IPS-18a (cell line): ENCODE measurements at regions not wholly inside any gene's neighbourhood (a gene's known extent, or its start where the extent isn't known, plus 50 kb on each side); places are given as distances from the start of the nearest gene placed in this dataset.

ENCODE experiments used
- H3K27ac ChIP-seq: one replicate; pipeline ENCODE4 v1.5.1; 2013; ENCODE audit warnings: low read length
- H3K27me3 ChIP-seq: one replicate; pipeline ENCODE4 v1.6.1; 2013; ENCODE audit warnings: mild to moderate bottlenecking, low read length; ENCODE audit not compliant: control insufficient read depth, insufficient read depth
- H3K36me3 ChIP-seq: one replicate; pipeline ENCODE4 v1.6.1; 2013; ENCODE audit warnings: low read depth, low read length; ENCODE audit not compliant: control insufficient read depth
- H3K4me1 ChIP-seq: one replicate; pipeline ENCODE4 v1.6.1; 2013; ENCODE audit warnings: low read depth, low read length; ENCODE audit not compliant: control insufficient read depth
- H3K4me3 ChIP-seq: one replicate; pipeline ENCODE4 v1.5.1; 2013; ENCODE audit warnings: low read length
- H3K9ac ChIP-seq: one replicate; pipeline ENCODE4 v1.6.1; 2013; ENCODE audit warnings: mild to moderate bottlenecking, low read length, moderate library complexity
- H3K9me3 ChIP-seq: one replicate; pipeline ENCODE4 v1.6.1; 2013; ENCODE audit warnings: low read depth, low read length; ENCODE audit not compliant: control insufficient read depth

- H3K27me3 ChIP-seq = no peaks in the 10 kb centered on the region
- peaks cover 7% of the 10 kb centered on the region for H3K9me3 ChIP-seq
- H3K4me3 ChIP-seq = no peak overlapping the region
- no peaks in the 10 kb centered on the region for H3K36me3 ChIP-seq
- H3K9ac ChIP-seq = no peak overlapping the region
- no peak overlapping the region for H3K27ac ChIP-seq
- H3K4me1 ChIP-seq = peaks cover 2% of the 10 kb centered on the region
Measured at GRCh38 chr5:130805036-130805435, 360.0 kb downstream of the HINT1 start.

- Histone ChIP-seq H3K36me3 (no peaks in the 10 kb centered on the region), H3K27me3 (no peaks in the 10 kb centered on the region), H3K9ac (no peak overlapping the region), H3K9me3 (peaks cover 7% of the 10 kb centered on the region), H3K4me3 (no peak overlapping the region), H3K27ac (no peak overlapping the region), H3K4me1 (no peaks in the 10 kb centered on the region)
Measured at GRCh38 chr5:130801963-130802362, 363.1 kb downstream of the HINT1 start.

GRCh38 chr5:130799015-130799414 lies 366.0 kb downstream of the HINT1 start:
- H3K4me3 ChIP-seq = no peak overlapping the region
- no peak overlapping the region for H3K9ac ChIP-seq
- H3K9me3 ChIP-seq = peaks cover 7% of the 10 kb centered on the region
- no peaks in the 10 kb centered on the region for H3K36me3 ChIP-seq
- H3K27me3 ChIP-seq = no peaks in the 10 kb centered on the region
- no peak overlapping the region for H3K27ac ChIP-seq
- no peaks in the 10 kb centered on the region for H3K4me1 ChIP-seq

DNA sequence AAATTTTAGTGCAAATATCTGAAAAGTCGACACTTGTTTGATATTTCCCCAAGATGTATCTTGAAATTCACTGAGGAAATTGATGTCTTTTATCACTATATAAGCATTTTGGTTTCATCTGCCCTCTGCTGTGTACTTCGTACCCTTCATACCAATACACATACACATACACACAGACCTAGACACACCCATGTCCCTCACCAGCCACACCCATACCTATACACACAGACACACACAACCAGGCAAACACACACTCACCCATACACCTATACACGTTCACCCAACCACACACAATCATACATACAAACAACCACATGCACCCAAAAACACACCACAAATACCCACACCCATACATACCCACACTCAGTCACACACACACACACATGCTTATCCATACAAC lies 367.8 kb downstream of the HINT1 start:
- Histone ChIP-seq H3K4me3 (no peak overlapping the region), H3K36me3 (no peaks in the 10 kb centered on the region), H3K27me3 (no peaks in the 10 kb centered on the region), H3K4me1 (no peaks in the 10 kb centered on the region), H3K9ac (no peak overlapping the region), H3K9me3 (peaks cover 7% of the 10 kb centered on the region), H3K27ac (no peak overlapping the region)

- Histone ChIP-seq H3K4me3 (no peak overlapping the region), H3K27me3 (no peaks in the 10 kb centered on the region)
Measured at GRCh38 chr5:130796902-130797301, 368.2 kb downstream of the HINT1 start.

DNA sequence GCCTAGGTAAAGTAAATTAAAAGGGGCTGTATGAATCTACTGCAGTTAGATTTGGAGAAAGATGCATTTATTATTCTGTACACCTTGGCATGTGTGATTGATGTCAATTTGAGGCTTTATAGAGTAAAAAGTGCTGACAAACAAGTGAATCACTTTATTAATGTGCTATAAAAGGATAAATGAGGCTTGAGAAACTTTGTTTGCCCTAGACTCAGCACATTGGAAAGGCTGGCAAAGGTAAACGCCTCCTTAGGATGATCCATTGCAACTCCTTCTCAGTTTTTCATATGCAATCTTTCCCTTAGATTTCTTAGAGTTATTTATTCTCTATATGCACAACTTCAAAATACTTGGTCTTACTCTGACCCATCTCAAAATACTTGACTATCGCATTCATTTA lies 369.0 kb downstream of the HINT1 start:
- H3K9ac ChIP-seq = no peak overlapping the region
- H3K36me3 ChIP-seq = no peaks in the 10 kb centered on the region
- H3K4me3 ChIP-seq = no peak overlapping the region
- H3K4me1 ChIP-seq = no peaks in the 10 kb centered on the region
- no peaks in the 10 kb centered on the region for H3K27me3 ChIP-seq
- no peak overlapping the region for H3K27ac ChIP-seq
- peaks cover 3% of the 10 kb centered on the region for H3K9me3 ChIP-seq

More at GRCh38 chr5:130796902-130797301, 368.2 kb downstream of the HINT1 start:
- no peak overlapping the region for H3K27ac ChIP-seq
- H3K36me3 ChIP-seq = no peaks in the 10 kb centered on the region
- peaks cover 7% of the 10 kb centered on the region for H3K9me3 ChIP-seq
- H3K9ac ChIP-seq = no peak overlapping the region
- no peaks in the 10 kb centered on the region for H3K4me1 ChIP-seq

GRCh38 chr5:130795037-130795436 lies 370.0 kb downstream of the HINT1 start:
- Histone ChIP-seq H3K36me3 (no peaks in the 10 kb centered on the region), H3K9ac (no peak overlapping the region), H3K27me3 (no peaks in the 10 kb centered on the region), H3K9me3 (no peaks in the 10 kb centered on the region), H3K4me1 (no peaks in the 10 kb centered on the region), H3K27ac (no peak overlapping the region), H3K4me3 (no peak overlapping the region)

DNA sequence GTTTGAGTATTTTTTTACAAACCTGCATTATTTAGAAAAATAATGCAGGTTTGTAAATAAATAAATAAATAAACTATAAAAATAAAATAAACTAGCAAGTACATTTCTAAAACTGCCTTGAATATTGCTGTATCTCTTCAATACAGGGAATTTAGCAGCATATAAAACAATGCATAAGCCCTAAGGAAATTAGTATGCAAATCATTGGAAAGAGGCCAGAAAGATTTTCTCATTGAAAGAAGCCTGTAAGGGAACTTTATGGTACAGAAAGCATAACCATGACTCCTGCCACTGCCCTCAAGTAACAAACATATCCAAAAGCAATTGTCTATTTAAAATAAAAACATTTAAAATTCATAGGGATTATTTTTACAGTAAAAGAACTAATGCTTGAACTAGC lies 387.3 kb downstream of the HINT1 start:
- H3K9me3 ChIP-seq = no peaks in the 10 kb centered on the region
- H3K9ac ChIP-seq = no peak overlapping the region
- H3K27me3 ChIP-seq = no peaks in the 10 kb centered on the region
- no peak overlapping the region for H3K4me3 ChIP-seq
- H3K27ac ChIP-seq = no peak overlapping the region
- H3K4me1 ChIP-seq = no peaks in the 10 kb centered on the region
- H3K36me3 ChIP-seq = no peaks in the 10 kb centered on the region

- Histone ChIP-seq H3K36me3 (no peaks in the 10 kb centered on the region), H3K9me3 (no peaks in the 10 kb centered on the region), H3K27me3 (no peaks in the 10 kb centered on the region), H3K27ac (no peak overlapping the region), H3K9ac (no peak overlapping the region), H3K4me1 (no peaks in the 10 kb centered on the region), H3K4me3 (no peak overlapping the region)
Measured at GRCh38 chr5:130773813-130774212, 391.2 kb downstream of the HINT1 start.

GRCh38 chr5:130762031-130762430 lies 403.0 kb downstream of the HINT1 start:
- Histone ChIP-seq H3K4me1 (no peaks in the 10 kb centered on the region), H3K4me3 (no peak overlapping the region), H3K27ac (no peak overlapping the region), H3K27me3 (no peaks in the 10 kb centered on the region), H3K9ac (no peak overlapping the region), H3K9me3 (no peaks in the 10 kb centered on the region), H3K36me3 (no peaks in the 10 kb centered on the region)

DNA sequence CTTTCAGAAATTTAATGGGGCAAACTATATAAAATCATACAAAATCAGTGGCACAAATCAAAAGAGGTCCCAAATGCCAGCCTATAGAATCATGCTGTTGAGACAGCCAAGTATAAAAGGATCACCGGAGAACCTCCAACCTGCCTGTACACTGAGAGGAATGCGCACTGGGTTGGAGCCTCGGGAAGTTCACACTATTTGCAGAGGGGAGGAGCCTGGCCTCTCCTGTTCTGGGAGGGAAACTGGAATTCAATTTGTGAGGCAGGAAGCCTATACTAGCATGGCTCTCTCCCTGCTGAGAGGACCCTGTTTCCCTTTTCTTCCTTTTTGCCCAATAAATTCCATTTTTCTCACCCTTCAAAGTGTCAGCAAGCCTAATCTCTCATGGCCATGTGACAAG lies 406.0 kb downstream of the HINT1 start:
- Histone ChIP-seq H3K27ac (no peak overlapping the region), H3K4me1 (no peaks in the 10 kb centered on the region), H3K9me3 (no peaks in the 10 kb centered on the region), H3K9ac (no peak overlapping the region), H3K36me3 (no peaks in the 10 kb centered on the region), H3K4me3 (no peak overlapping the region), H3K27me3 (no peaks in the 10 kb centered on the region)

DNA sequence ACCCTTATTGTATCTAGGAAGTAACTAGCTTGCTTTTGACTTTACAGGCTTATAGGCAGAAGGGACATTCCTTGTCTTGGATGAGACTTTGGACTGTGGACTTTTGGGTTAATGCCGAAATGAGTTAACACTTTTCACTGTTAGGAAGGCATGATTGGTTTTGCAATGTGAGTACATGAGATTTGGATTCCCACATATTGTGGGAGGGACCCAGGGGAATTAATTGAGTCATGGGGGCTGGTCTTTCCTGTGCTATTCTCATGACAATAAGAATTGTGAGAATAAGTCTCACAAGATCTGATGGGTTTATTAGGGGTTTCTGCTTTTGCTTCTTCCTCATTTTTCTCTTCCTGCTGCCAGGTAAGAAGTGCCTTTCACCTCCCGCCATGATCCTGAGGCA lies 417.5 kb downstream of the HINT1 start:
- H3K4me3 ChIP-seq = no peak overlapping the region
- no peak overlapping the region for H3K9ac ChIP-seq
- no peaks in the 10 kb centered on the region for H3K4me1 ChIP-seq
- H3K36me3 ChIP-seq = no peaks in the 10 kb centered on the region
- peaks cover 25% of the 10 kb centered on the region for H3K27me3 ChIP-seq
- H3K27ac ChIP-seq = no peak overlapping the region
- H3K9me3 ChIP-seq = no peaks in the 10 kb centered on the region
